ENCODE measurements at regions not wholly inside any gene's neighbourhood (a gene's known extent, or its start where the extent isn't known, plus 50 kb on each side); places are given as distances from the start of the nearest gene placed in this dataset.

DNA sequence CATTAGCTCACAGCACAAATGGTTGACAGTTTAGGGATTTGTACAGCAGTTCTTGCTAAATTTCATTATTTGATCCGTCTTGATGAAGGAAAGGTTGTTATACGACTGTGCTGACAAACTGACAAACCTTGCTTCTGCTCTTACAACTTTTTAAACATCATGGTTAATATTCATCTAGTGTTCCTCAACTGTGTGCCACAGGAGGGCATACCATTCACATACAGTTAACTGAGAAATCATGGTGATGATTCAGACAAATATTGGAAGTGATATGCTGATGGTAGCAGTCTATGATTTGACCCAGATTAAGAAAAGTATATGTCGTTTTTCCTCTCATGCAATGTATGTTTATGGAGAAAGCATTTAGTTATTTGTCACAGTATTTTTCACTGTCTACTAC, 129.8 kb upstream of the FSIP2 start:
- Histone ChIP-seq H3K27me3 (no peaks in the 10 kb centered on the region), H4K20me1 (ENCODE audit: insufficient read depth, poor library complexity, severe bottlenecking) (no peaks in the 10 kb centered on the region), H3K4me1 (ENCODE audit: insufficient read depth) (no peaks in the 10 kb centered on the region), H3K9me3 (ENCODE audit: low read depth) (peaks cover 2% of the 10 kb centered on the region), H3K36me3 (replicated peaks; ENCODE audit: insufficient read depth, low read depth) (no peaks in the 10 kb centered on the region), H3K9me2 (replicated peaks; ENCODE audit: insufficient read depth) (no peaks in the 10 kb centered on the region), H3K27ac (no peak overlapping the region), H3K4me2 (peak overlapping the region; percentile 30), H2AFZ (no peak overlapping the region), H3K79me2 (no peaks in the 10 kb centered on the region), H3K4me3 (no peak overlapping the region)
- 77% methylated on average over 3 of the region's 3 CpGs for WGBS (ENCODE audit: low lambda C conversion rate, missing lambda C conversion rate)
- peak; percentile 13 for DNase-seq (ENCODE audit: low spot score)
- TF ChIP-seq EZH2 (IDR thresholded peaks at IDR 0.05; ENCODE audit: borderline replicate concordance) (no peak), EZH2phosphoT487 (IDR thresholded peaks at IDR 0.05; ENCODE audit: low read depth, severe bottlenecking, unreplicated experiment) (no peak)
- TF ChIP-seq, protein P1, sequence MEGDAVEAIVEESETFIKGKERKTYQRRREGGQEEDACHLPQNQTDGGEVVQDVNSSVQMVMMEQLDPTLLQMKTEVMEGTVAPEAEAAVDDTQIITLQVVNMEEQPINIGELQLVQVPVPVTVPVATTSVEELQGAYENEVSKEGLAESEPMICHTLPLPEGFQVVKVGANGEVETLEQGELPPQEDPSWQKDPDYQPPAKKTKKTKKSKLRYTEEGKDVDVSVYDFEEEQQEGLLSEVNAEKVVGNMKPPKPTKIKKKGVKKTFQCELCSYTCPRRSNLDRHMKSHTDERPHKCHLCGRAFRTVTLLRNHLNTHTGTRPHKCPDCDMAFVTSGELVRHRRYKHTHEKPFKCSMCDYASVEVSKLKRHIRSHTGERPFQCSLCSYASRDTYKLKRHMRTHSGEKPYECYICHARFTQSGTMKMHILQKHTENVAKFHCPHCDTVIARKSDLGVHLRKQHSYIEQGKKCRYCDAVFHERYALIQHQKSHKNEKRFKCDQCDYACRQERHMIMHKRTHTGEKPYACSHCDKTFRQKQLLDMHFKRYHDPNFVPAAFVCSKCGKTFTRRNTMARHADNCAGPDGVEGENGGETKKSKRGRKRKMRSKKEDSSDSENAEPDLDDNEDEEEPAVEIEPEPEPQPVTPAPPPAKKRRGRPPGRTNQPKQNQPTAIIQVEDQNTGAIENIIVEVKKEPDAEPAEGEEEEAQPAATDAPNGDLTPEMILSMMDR (IDR thresholded peaks at IDR 0.05; ENCODE audit: poor library complexity), result peak; percentile 43

DNA sequence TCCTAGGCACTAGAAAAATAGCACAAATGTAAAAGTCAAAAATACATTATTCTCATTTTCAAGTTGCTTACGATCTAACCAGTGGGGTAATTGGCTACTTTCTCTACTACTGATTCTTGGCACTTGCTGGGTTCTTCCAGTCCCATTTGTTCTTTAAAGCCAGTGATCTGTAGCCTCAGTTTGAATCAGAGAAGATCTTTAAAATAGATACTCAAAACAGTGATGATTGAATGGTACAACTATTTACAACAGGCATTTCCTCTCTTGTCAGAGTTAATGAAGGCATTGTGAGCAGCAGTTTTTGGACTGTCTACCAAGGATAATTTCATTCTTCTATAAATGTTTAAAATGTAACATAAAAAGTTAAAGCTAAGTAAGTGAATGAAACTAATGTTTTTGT, 128.3 kb upstream of the FSIP2 start:
- TF ChIP-seq, protein P1 (IDR thresholded peaks at IDR 0.05; ENCODE audit: poor library complexity), result no peak
- TF ChIP-seq EZH2phosphoT487 (IDR thresholded peaks at IDR 0.05; ENCODE audit: low read depth, severe bottlenecking, unreplicated experiment), result no peak
- no peak for TF ChIP-seq EZH2 (IDR thresholded peaks at IDR 0.05; ENCODE audit: borderline replicate concordance)
- no peaks in the 10 kb centered on the region for H3K9me2 ChIP-seq (replicated peaks; ENCODE audit: insufficient read depth)
- no peak for DNase-seq (ENCODE audit: low spot score)
- H2AFZ ChIP-seq, result no peak overlapping the region
- H3K4me3 ChIP-seq, result no peak overlapping the region
- no peak overlapping the region for H3K27ac ChIP-seq
- H3K27me3 ChIP-seq, result no peaks in the 10 kb centered on the region
- H4K20me1 ChIP-seq (ENCODE audit: insufficient read depth, poor library complexity, severe bottlenecking), result no peaks in the 10 kb centered on the region
- H3K9me3 ChIP-seq (ENCODE audit: low read depth), result peaks cover 8% of the 10 kb centered on the region
- H3K4me1 ChIP-seq (ENCODE audit: insufficient read depth), result no peaks in the 10 kb centered on the region
- H3K4me2 ChIP-seq, result no peak overlapping the region
- H3K79me2 ChIP-seq, result no peaks in the 10 kb centered on the region
- 91% methylated on average over 1 of the region's 1 CpG for WGBS (ENCODE audit: low lambda C conversion rate, missing lambda C conversion rate)
- H3K36me3 ChIP-seq (replicated peaks; ENCODE audit: insufficient read depth, low read depth), result no peaks in the 10 kb centered on the region

DNA sequence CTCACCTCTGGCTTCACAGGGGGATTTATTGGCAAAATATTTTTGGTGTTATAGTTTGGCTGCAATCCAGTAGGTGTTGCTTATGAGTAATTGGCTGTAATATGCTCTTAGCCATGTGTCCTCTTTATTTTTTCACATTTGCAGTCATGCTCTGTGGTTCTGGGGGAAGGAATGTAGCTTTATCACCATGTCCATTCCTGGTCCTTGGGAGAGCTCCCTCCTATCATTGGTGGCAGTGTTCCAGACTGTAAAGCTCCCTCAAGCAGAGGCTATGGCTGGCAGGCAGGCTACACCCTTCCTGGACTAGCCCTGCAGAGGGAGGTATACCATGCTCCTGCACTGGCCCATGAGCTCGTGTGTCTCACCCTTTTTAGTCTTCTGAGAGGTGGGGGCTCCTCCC, 120.0 kb upstream of the FSIP2 start:
- TF ChIP-seq, protein P1 (IDR thresholded peaks at IDR 0.05; ENCODE audit: poor library complexity), result no peak
- TF ChIP-seq EZH2phosphoT487 (IDR thresholded peaks at IDR 0.05; ENCODE audit: low read depth, severe bottlenecking, unreplicated experiment), result no peak
- TF ChIP-seq EZH2 (IDR thresholded peaks at IDR 0.05; ENCODE audit: borderline replicate concordance), result no peak
- 57% methylated on average over 1 of the region's 1 CpG for WGBS (ENCODE audit: low lambda C conversion rate, missing lambda C conversion rate)
- Histone ChIP-seq H4K20me1 (ENCODE audit: insufficient read depth, poor library complexity, severe bottlenecking) (no peaks in the 10 kb centered on the region), H3K4me2 (no peak overlapping the region), H3K9me2 (replicated peaks; ENCODE audit: insufficient read depth) (no peaks in the 10 kb centered on the region), H3K4me3 (no peak overlapping the region), H3K79me2 (no peaks in the 10 kb centered on the region), H2AFZ (no peak overlapping the region), H3K27ac (no peak overlapping the region), H3K27me3 (no peaks in the 10 kb centered on the region), H3K36me3 (replicated peaks; ENCODE audit: insufficient read depth, low read depth) (no peaks in the 10 kb centered on the region), H3K9me3 (ENCODE audit: low read depth) (peaks cover 8% of the 10 kb centered on the region), H3K4me1 (ENCODE audit: insufficient read depth) (no peaks in the 10 kb centered on the region)
- DNase-seq (ENCODE audit: low spot score), result peak; percentile 5

DNA sequence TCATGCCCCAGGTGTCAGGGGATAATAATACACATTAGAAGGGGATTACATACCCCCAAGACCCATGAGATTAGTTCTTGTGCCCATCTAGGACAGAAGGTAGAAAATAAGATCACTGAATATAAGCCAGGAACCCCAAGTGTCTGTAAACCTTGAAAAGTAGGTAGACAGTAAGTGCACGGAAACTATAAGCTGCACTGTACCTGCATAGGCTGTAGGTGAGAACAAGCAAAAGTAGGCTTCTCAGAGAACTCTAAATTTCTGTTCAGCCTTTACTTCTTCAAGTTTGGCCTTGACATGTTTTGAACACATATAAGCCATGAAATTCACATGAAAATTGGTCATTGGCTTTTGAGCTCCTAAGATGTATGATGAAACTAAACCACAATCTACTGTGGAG, 113.0 kb upstream of the FSIP2 start:
- Histone ChIP-seq H3K9me3 (ENCODE audit: low read depth) (no peaks in the 10 kb centered on the region), H3K4me1 (ENCODE audit: insufficient read depth) (no peaks in the 10 kb centered on the region), H2AFZ (no peak overlapping the region), H4K20me1 (ENCODE audit: insufficient read depth, poor library complexity, severe bottlenecking) (no peaks in the 10 kb centered on the region), H3K9me2 (replicated peaks; ENCODE audit: insufficient read depth) (no peaks in the 10 kb centered on the region), H3K27ac (no peak overlapping the region), H3K4me2 (no peak overlapping the region), H3K36me3 (replicated peaks; ENCODE audit: insufficient read depth, low read depth) (no peaks in the 10 kb centered on the region), H3K27me3 (no peaks in the 10 kb centered on the region), H3K79me2 (no peaks in the 10 kb centered on the region), H3K4me3 (no peak overlapping the region)
- TF ChIP-seq, protein P1 (IDR thresholded peaks at IDR 0.05; ENCODE audit: poor library complexity), result no peak
- TF ChIP-seq EZH2 (IDR thresholded peaks at IDR 0.05; ENCODE audit: borderline replicate concordance) (no peak), EZH2phosphoT487 (IDR thresholded peaks at IDR 0.05; ENCODE audit: low read depth, severe bottlenecking, unreplicated experiment) (no peak)
- WGBS (ENCODE audit: low lambda C conversion rate, missing lambda C conversion rate), result 88% methylated on average over 1 of the region's 1 CpG
- no peak for DNase-seq (ENCODE audit: low spot score)

Measured in hepatocyte (in vitro differentiated cells).